LNCaP clone FGC (cell line): ENCODE measurements at regions not wholly inside any gene's neighbourhood (a gene's known extent, or its start where the extent isn't known, plus 50 kb on each side); places are given as distances from the start of the nearest gene placed in this dataset.

Experiments used
- DNase-seq: peaks from one replicate; pipeline ENCODE4 v3.0.0-alpha.2; 2011; ENCODE audit warnings: low read depth
- H3K4me3 ChIP-seq: 2 replicates; pipeline ENCODE4 v1.5.1; 2011; ENCODE audit warnings: mild to moderate bottlenecking, low read depth, low read length, control low read depth
- CTCF ChIP-seq: IDR thresholded peaks from 2 replicates; pipeline ENCODE4 v1.5.1; 2012; ENCODE audit warnings: mild to moderate bottlenecking; ENCODE audit not compliant: control insufficient read depth, insufficient read depth; ENCODE audit errors: extremely low read depth

GRCh38 chr5:38706376-38706775 is 139.4 kb upstream of the OSMR start:
- no peak for DNase-seq
- no peak overlapping the region for H3K4me3 ChIP-seq
- no peak for TF ChIP-seq CTCF

- TF ChIP-seq CTCF, result no peak
- H3K4me3 ChIP-seq, result no peak overlapping the region
- DNase-seq, result no peak
These were observed 138.2 kb upstream of the OSMR start for GRCh38 chr5:38707352-38708210.

- no peak overlapping the region for H3K4me3 ChIP-seq
- TF ChIP-seq CTCF, result no peak
- DNase-seq, result no peak
These were observed 136.0 kb upstream of the OSMR start for GRCh38 chr5:38709678-38710306.

- no peak for TF ChIP-seq CTCF
- no peak overlapping the region for H3K4me3 ChIP-seq
- DNase-seq, result no peak
These were observed 135.2 kb upstream of the OSMR start for GRCh38 chr5:38710627-38711026.

GRCh38 chr5:38712391-38712790 is 133.4 kb upstream of the OSMR start:
- TF ChIP-seq CTCF, result no peak
- DNase-seq, result no peak
- no peak overlapping the region for H3K4me3 ChIP-seq

- no peak for TF ChIP-seq CTCF
- DNase-seq, result no peak
These were observed 131.6 kb upstream of the OSMR start for GRCh38 chr5:38714240-38714639.

GRCh38 chr5:38714703-38715355 is 131.0 kb upstream of the OSMR start:
- no peak for DNase-seq
- TF ChIP-seq CTCF, result no peak
- H3K4me3 ChIP-seq, result no peak overlapping the region

More at GRCh38 chr5:38714240-38714639, 131.6 kb upstream of the OSMR start:
- no peak overlapping the region for H3K4me3 ChIP-seq
